ENCODE measurements at regions not wholly inside any gene's neighbourhood (a gene's known extent, or its start where the extent isn't known, plus 50 kb on each side); places are given as distances from the start of the nearest gene placed in this dataset.
"Not testable (repeated sequence)": the region's sequence is repeated elsewhere in the genome, so short reads cannot be mapped to it uniquely, and the experiment has no call there.

- DNase-seq: no peak
Observed at GRCh38 chr6:140388815-140389214, 1014.4 kb upstream of the CITED2 start.

GRCh38 chr6:140388192-140388802 is 1013.8 kb upstream of the CITED2 start:
- DNase-seq: no peak

- no peak for DNase-seq
Observed at GRCh38 chr6:140385679-140386078, 1011.2 kb upstream of the CITED2 start.

GRCh38 chr6:140382355-140382754 is 1007.9 kb upstream of the CITED2 start:
- no peak for DNase-seq

GRCh38 chr6:140380427-140381218 is 1006.2 kb upstream of the CITED2 start:
- no peak for DNase-seq

GRCh38 chr6:140379919-140380318 is 1005.5 kb upstream of the CITED2 start:
- no peak for DNase-seq

- no peak for DNase-seq
Observed at GRCh38 chr6:140376209-140376608, 1001.8 kb upstream of the CITED2 start.

GRCh38 chr6:140373728-140374127 is 999.3 kb upstream of the CITED2 start:
- not testable (repeated sequence) for DNase-seq

- DNase-seq: no peak
Observed at GRCh38 chr6:140372064-140372463, 997.6 kb upstream of the CITED2 start.

- DNase-seq: no peak
Observed at GRCh38 chr6:140370976-140371870, 996.8 kb upstream of the CITED2 start.

GRCh38 chr6:140370441-140370840 is 996.0 kb upstream of the CITED2 start:
- DNase-seq: no peak

GRCh38 chr6:140366991-140367390 is 992.5 kb upstream of the CITED2 start:
- no peak for DNase-seq

- DNase-seq: no peak
Observed at GRCh38 chr6:140364916-140365315, 990.5 kb upstream of the CITED2 start.

GRCh38 chr6:140360651-140361050 is 986.2 kb upstream of the CITED2 start:
- DNase-seq: no peak

GRCh38 chr6:140355476-140355875 is 981.0 kb upstream of the CITED2 start:
- no peak for DNase-seq

- DNase-seq: no peak
Observed at GRCh38 chr6:140354296-140354695, 979.8 kb upstream of the CITED2 start.

GRCh38 chr6:140353536-140353935 is 979.1 kb upstream of the CITED2 start:
- no peak for DNase-seq

GRCh38 chr6:140346428-140346827 is 972.0 kb upstream of the CITED2 start:
- DNase-seq: no peak

- DNase-seq: no peak
Observed at GRCh38 chr6:140345935-140346334, 971.5 kb upstream of the CITED2 start.

- DNase-seq: no peak
Observed at GRCh38 chr6:140344142-140344913, 969.9 kb upstream of the CITED2 start.

- DNase-seq: no peak
Observed at GRCh38 chr6:140343128-140343527, 968.7 kb upstream of the CITED2 start.

- DNase-seq: no peak
Observed at GRCh38 chr6:140341272-140341671, 966.8 kb upstream of the CITED2 start.

- no peak for DNase-seq
Observed at GRCh38 chr6:140340795-140341194, 966.3 kb upstream of the CITED2 start.
